Stimulated activated CD8-positive, alpha-beta memory T cell treated with anti-CD3 and anti-CD28 coated beads, Interleukin-12 subunit alpha, Interleukin-12 subunit beta, amount 100 ng/mL, for 1 hour (primary cell): ENCODE measurements at regions not wholly inside any gene's neighbourhood (a gene's known extent, or its start where the extent isn't known, plus 50 kb on each side); places are given as distances from the start of the nearest gene placed in this dataset.

Experiments used
- DNase-seq: peaks from one replicate; pipeline ENCODE4 v3.0.0-alpha.2; 2020; ENCODE audit warnings: low read depth

GRCh38 chr5:68872088-68872839 is 221.6 kb upstream of the SLC30A5 start:
- no peak for DNase-seq

GRCh38 chr5:68873198-68873597 is 220.6 kb upstream of the SLC30A5 start:
- DNase-seq: no peak

DNA sequence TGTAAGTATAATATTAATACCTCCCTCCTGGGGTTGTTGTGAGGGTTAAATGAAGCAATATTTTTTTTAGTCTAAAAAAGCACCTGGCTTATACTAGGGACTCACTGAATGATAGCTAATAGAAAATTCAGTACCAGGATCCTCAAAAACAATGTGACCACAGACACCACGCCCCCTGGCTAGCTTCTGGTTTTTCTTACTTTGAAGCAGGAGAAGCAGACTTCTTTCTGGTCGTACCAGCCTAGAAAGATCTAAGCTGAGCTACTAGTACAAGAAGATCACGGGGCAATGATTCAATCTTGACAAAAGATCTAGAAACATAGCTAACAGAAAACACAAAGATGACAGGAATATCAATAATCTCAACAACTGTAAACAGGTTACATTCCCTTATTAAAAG is 218.5 kb upstream of the SLC30A5 start:
- peak; percentile 16 for DNase-seq

DNA sequence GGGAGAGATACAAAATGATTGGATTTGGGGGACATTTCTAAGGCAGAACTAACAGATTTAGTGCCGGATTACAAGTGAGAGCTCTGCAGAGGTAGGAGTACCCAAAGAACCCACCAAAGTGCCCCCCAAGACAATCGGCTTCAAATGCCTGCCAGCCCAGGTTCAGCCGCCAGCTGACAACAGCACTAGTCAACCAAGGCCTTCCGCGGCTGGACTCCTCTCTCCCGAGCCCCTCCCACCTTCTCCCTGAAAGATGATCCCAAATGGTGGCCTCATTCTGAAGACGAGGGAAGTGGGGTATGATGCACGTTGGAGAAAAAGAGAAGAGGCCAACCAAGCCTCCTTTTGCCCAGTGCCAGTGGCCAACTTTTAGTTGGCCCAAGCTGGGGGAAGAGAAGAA is 210.4 kb upstream of the SLC30A5 start:
- DNase-seq: no peak

- no peak for DNase-seq
Observed at GRCh38 chr5:68884144-68884754, 209.6 kb upstream of the SLC30A5 start.

DNA sequence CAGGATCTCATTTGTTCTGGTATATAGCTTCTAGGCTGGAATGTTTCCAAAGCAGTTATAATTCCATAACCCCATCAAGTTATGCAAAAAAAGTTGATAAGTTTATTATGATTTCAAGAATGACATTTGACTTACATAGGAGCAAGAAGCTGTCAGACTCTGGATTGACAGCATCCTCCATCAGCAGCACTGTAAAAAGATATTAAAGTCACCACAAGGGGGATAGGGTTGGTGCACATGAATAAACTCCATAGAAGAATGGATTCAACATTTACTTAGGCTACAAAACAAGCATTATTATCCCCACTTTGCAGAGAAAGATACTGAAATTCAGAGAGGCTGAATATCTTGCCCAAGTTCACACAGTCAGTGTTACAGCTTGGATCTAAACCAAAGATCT is 208.9 kb upstream of the SLC30A5 start:
- no peak for DNase-seq

- no peak for DNase-seq
Observed at GRCh38 chr5:68886814-68887213, 207.0 kb upstream of the SLC30A5 start.

GRCh38 chr5:68891718-68892117 is 202.1 kb upstream of the SLC30A5 start:
- no peak for DNase-seq

DNA sequence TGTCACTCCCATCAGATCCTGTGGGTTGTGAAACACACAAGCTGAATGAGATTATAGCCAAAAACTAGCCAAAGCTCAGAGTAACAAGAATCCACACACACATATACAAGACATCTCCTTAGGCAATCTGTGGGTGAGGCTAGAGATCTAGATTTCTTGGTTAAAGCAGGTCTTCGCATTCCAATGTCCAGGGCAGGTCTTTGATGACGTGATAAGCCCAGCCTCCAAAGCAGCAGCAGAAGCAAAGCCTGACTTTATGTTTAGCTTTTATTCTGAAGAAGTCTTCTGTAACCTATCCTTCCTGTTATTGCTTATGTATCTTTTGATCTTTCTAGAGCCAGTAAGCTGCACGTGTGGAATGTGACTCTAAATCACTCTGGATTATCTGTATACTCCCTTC is 199.1 kb upstream of the SLC30A5 start:
- DNase-seq: no peak

- DNase-seq: no peak
Observed at GRCh38 chr5:68898951-68899471, 194.8 kb upstream of the SLC30A5 start.

GRCh38 chr5:68911840-68912690 is 181.7 kb upstream of the SLC30A5 start:
- DNase-seq: no peak

DNA sequence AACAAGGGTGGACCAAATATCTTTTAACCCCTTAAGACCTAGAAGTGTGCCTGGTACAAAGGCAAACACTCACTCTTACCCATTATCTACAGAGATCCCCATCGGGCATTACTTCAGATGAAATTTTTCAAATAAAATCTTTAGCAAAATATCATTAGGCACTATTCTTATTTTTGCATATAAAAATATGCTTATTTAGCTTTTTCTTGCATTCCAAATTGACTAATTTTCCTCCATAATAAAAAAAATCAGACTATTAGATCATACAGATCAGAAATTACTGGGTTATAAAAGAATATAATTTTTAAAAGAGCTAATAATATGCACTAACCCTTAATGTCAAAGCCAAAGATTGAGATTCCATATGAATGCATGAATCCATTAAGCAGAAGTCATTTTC is 178.7 kb upstream of the SLC30A5 start:
- no peak for DNase-seq

GRCh38 chr5:68918306-68918705 is 175.5 kb upstream of the SLC30A5 start:
- DNase-seq: no peak

- DNase-seq: no peak
Observed at GRCh38 chr5:68919988-68920490, 173.8 kb upstream of the SLC30A5 start.

- DNase-seq: no peak
Observed at GRCh38 chr5:68920888-68921287, 172.9 kb upstream of the SLC30A5 start.

GRCh38 chr5:68922172-68922987 is 171.4 kb upstream of the SLC30A5 start:
- no peak for DNase-seq

DNA sequence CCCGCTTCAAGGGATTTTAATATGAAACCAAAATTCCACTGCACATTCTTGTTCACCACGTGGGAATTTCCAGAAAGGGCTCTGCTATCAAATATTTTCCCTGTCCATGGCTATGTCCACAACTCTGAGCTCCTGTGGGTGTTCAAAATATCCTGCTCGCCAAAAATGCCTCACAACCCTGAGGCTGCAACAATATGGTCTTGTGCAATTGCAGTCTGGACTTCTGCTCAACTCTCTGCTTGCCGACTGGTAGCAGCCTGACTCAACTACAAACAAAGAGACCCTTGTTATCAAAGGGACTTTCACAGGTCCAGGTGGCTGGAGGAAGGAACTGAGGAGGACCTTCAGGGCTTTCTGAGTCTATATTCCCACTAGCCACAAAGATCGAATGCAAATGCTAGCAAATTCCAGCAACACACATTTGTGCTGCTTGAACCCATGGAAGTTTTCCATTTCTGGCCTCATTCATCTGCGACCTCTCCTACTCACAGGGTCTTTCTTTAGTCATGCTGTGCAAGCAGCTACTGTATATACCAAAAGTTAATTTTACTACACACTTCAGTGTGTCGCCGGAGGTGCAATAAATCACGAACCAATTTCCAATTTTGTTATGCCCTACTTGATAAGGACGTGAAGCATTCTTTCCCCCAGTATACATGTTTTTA is 169.2 kb upstream of the SLC30A5 start:
- DNase-seq: no peak

GRCh38 chr5:68928617-68929302 is 165.1 kb upstream of the SLC30A5 start:
- DNase-seq: no peak

- DNase-seq: no peak
Observed at GRCh38 chr5:68930139-68930538, 163.7 kb upstream of the SLC30A5 start.

DNA sequence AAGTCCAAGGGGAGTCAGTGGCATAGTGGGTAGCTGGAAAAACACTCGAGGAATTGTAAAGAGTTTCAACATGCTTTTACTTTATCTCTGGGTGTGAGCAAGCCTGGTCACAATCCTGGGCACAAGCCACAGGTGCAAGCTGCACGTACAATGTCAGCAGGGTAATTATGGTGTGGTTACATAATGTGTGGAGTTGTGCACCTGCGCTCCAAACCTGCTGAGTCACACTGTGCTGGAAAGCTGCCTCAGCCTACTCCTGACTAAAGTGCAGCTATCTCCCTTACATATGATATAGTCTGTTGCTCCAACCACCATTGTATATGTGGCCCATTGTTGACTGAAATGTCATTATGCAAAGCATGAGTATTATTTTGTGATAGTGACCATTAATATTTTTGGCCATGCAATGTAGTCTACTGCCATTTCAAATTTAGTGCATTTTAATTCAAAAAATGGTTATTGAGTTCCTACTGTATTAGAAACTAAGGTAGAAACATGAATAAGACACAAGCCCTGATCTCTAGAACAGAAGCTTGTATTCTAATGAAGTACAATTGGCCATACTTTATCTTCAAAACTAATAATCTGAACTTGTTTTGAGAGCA is 160.9 kb upstream of the SLC30A5 start:
- no peak for DNase-seq
